H1 (cell line): ENCODE measurements at regions not wholly inside any gene's neighbourhood (a gene's known extent, or its start where the extent isn't known, plus 50 kb on each side); places are given as distances from the start of the nearest gene placed in this dataset.

Experiments
- CTCF ChIA-PET: fragments of 300-600 bp; sonication (Branson Sonifier 250); formaldehyde crosslinking; loops from one replicate; lab custom pipeline; 2021; ENCODE audit not compliant: partially characterized antibody; lab: Charles Lee
- POLR2A ChIA-PET: fragments of 300-600 bp; sonication (Branson Sonifier 250); formaldehyde crosslinking; loops from one replicate; lab custom pipeline; 2021; ENCODE audit warnings: inconsistent platforms; ENCODE audit not compliant: partially characterized antibody; lab: Charles Lee
- DNase-seq, 2 experiments: peaks; one replicate each; pipeline versions ENCODE4 v3.0.0 to v3.0.0-alpha.2; 2010 to 2022; ENCODE audit warnings: low spot score in 2 of 2, low read depth in 1 of 2, mixed read lengths in 1 of 2
- FAIRE-seq: peaks from 2 replicates; lab custom pipeline; 2011; peaks lifted over from hg19 to GRCh38; lab: Jason Lieb, UNC
- H2AFZ ChIP-seq: 2 replicates; pipeline ENCODE4 v1.8.1; 2012; ENCODE audit warnings: low read length, inconsistent platforms
- H2AK5ac ChIP-seq: 2 replicates; pipeline ENCODE4 v1.6.1; 2013; ENCODE audit warnings: low read depth, low read length
- H2BK120ac ChIP-seq: replicated peaks from 2 replicates; pipeline ENCODE3; 2013; ENCODE audit warnings: low read depth, low read length, inconsistent platforms
- H2BK12ac ChIP-seq: 2 replicates; pipeline ENCODE4 v1.6.1; 2013; ENCODE audit warnings: low read depth, low read length
- H2BK15ac ChIP-seq: 2 replicates; pipeline ENCODE4 v1.6.1; 2013; ENCODE audit warnings: low read length
- H2BK20ac ChIP-seq: 2 replicates; pipeline ENCODE4 v1.6.1; 2013; ENCODE audit warnings: low read length
- H2BK5ac ChIP-seq: 2 replicates; pipeline ENCODE4 v1.6.1; 2013; ENCODE audit warnings: low read depth, low read length
- H3K14ac ChIP-seq: 2 replicates; pipeline ENCODE4 v1.6.1; 2013; ENCODE audit warnings: inconsistent platforms; ENCODE audit not compliant: insufficient read length
- H3K18ac ChIP-seq: 2 replicates; pipeline ENCODE4 v1.6.1; 2013; ENCODE audit warnings: low read length; ENCODE audit errors: extremely low read depth
- H3K23ac ChIP-seq: 2 replicates; pipeline ENCODE4 v1.6.1; 2013; ENCODE audit warnings: inconsistent platforms; ENCODE audit not compliant: insufficient read length
- H3K23me2 ChIP-seq: 2 replicates; pipeline ENCODE4 v1.6.1; 2013; ENCODE audit warnings: low read depth, low read length
- H3K27ac ChIP-seq: 2 replicates; pipeline ENCODE4 v1.6.1; 2011; ENCODE audit warnings: low read depth, low read length, inconsistent platforms
- H3K27me3 ChIP-seq, 4 experiments: replicated peaks in 1 of 4; 1 replicate in 1 of 4; 2 replicates in 3 of 4; pipeline versions ENCODE4 v1.6.1 to v1.8.1; 2011 to 2013; ENCODE audit warnings: low read length in 3 of 4, mild to moderate bottlenecking in 3 of 4, inconsistent platforms in 2 of 4, mixed read lengths in 2 of 4, moderate library complexity in 1 of 4; ENCODE audit not compliant: control insufficient read depth in 3 of 4, insufficient read depth in 3 of 4; ENCODE audit errors: extremely low read depth in 1 of 4
- H3K36me3 ChIP-seq, 4 experiments: 2 replicates each; pipeline versions ENCODE4 v1.6.1 to v1.8.1; 2011 to 2013; ENCODE audit warnings: mild to moderate bottlenecking in 4 of 4, low read length in 3 of 4, moderate library complexity in 2 of 4, control low read depth in 1 of 4, inconsistent platforms in 1 of 4; ENCODE audit not compliant: insufficient read depth in 4 of 4, control insufficient read depth in 2 of 4
- H3K4ac ChIP-seq: replicated peaks from 2 replicates; pipeline ENCODE3; 2013; ENCODE audit warnings: low read length, low read depth, mixed read lengths, inconsistent platforms; ENCODE audit not compliant: insufficient read length
- H3K4me1 ChIP-seq, 4 experiments: replicated peaks in 1 of 4; 1 replicate in 1 of 4; 2 replicates in 3 of 4; pipeline versions ENCODE4 v1.6.1 to v1.8.1; 2011 to 2013; ENCODE audit warnings: low read length in 3 of 4, inconsistent platforms in 2 of 4, mixed read lengths in 1 of 4; ENCODE audit not compliant: insufficient read depth in 4 of 4, control insufficient read depth in 3 of 4
- H3K4me2 ChIP-seq, 2 experiments: 2 replicates each; pipeline versions ENCODE4 v1.6.1 to v1.8.1; 2011 to 2013; ENCODE audit warnings: low read depth in 2 of 2, low read length in 2 of 2, control low read depth in 1 of 2, inconsistent platforms in 1 of 2, mild to moderate bottlenecking in 1 of 2; ENCODE audit not compliant: insufficient read depth in 1 of 2
- H3K4me3 ChIP-seq, 4 experiments: fragments of 200-600, 300-600 bp in 1 of 4; sonication (generic), shearing (Covaris generic), sonication (Bioruptor Twin) in 1 of 4; 2 replicates each; pipeline versions ENCODE4 v1.5.1 to v1.8.1; 2011 to 2016; ENCODE audit warnings: low read length in 4 of 4, low read depth in 3 of 4, control low read depth in 2 of 4, inconsistent platforms in 2 of 4, mild to moderate bottlenecking in 2 of 4, mixed read lengths in 1 of 4, moderate library complexity in 1 of 4; ENCODE audit not compliant: insufficient read depth in 2 of 4; ENCODE audit errors: extremely low read depth in 1 of 4
- H3K56ac ChIP-seq: replicated peaks from 2 replicates; pipeline ENCODE3; 2013; ENCODE audit warnings: low read depth, mild to moderate bottlenecking, mixed read lengths, low read length, inconsistent platforms; ENCODE audit not compliant: insufficient read length
- H3K79me1 ChIP-seq: 2 replicates; pipeline ENCODE4 v1.6.1; 2013; ENCODE audit warnings: low read depth, low read length, control low read depth
- H3K79me2 ChIP-seq, 2 experiments: 2 replicates each; pipeline versions ENCODE4 v1.6.1 to v1.8.1; 2012 to 2013; ENCODE audit warnings: low read length in 2 of 2, mild to moderate bottlenecking in 2 of 2, inconsistent platforms in 1 of 2; ENCODE audit not compliant: insufficient read depth in 2 of 2, control insufficient read depth in 1 of 2
- H3K9ac ChIP-seq, 4 experiments: replicated peaks in 1 of 4; 1 replicate in 1 of 4; 2 replicates in 3 of 4; pipeline versions ENCODE4 v1.6.1 to v1.8.1; 2011 to 2013; ENCODE audit warnings: low read depth in 3 of 4, low read length in 3 of 4, control low read depth in 2 of 4, mild to moderate bottlenecking in 2 of 4, moderate library complexity in 2 of 4, inconsistent platforms in 1 of 4; ENCODE audit errors: extremely low read depth in 1 of 4
- H3K9me3 ChIP-seq, 2 experiments: 2 replicates each; pipeline versions ENCODE4 v1.6.1 to v1.8.1; 2012 to 2013; ENCODE audit warnings: mild to moderate bottlenecking in 2 of 2, moderate library complexity in 2 of 2, control low read depth in 1 of 2, inconsistent platforms in 1 of 2, low read depth in 1 of 2, low read length in 1 of 2, mixed read lengths in 1 of 2; ENCODE audit not compliant: insufficient read depth in 2 of 2
- H4K20me1 ChIP-seq, 2 experiments: replicated peaks in 1 of 2; 2 replicates each; pipeline versions ENCODE3 to v1.8.1; 2011 to 2013; ENCODE audit warnings: inconsistent platforms in 2 of 2, low read length in 2 of 2, mild to moderate bottlenecking in 1 of 2; ENCODE audit not compliant: insufficient read depth in 2 of 2, control insufficient read depth in 1 of 2
- H4K5ac ChIP-seq: 2 replicates; pipeline ENCODE4 v1.6.1; 2013; ENCODE audit warnings: low read length, low read depth, mixed read lengths, inconsistent platforms; ENCODE audit not compliant: insufficient read length
- H4K8ac ChIP-seq: 2 replicates; pipeline ENCODE4 v1.8.0; 2013; ENCODE audit warnings: mild to moderate bottlenecking, moderate library complexity, low read length, inconsistent platforms; ENCODE audit not compliant: insufficient read depth; ENCODE audit errors: extremely low read depth
- H4K91ac ChIP-seq: replicated peaks from 2 replicates; pipeline ENCODE3; 2013; ENCODE audit warnings: low read length, mixed read lengths, inconsistent platforms; ENCODE audit not compliant: insufficient read length
- CTCF ChIP-seq, 3 experiments: IDR thresholded peaks; 1 replicate in 2 of 3; 2 replicates in 1 of 3; pipeline versions ENCODE4 v1.5.1 to v1.6.1; 2011; ENCODE audit warnings: low read length in 3 of 3, mild to moderate bottlenecking in 3 of 3, inconsistent platforms in 2 of 3, low read depth in 1 of 3, moderate library complexity in 1 of 3; ENCODE audit not compliant: insufficient read depth in 1 of 3; ENCODE audit errors: control extremely low read depth in 1 of 3
- EP300 ChIP-seq, 2 experiments: IDR thresholded peaks; 1 replicate in 1 of 2; 2 replicates in 1 of 2; pipeline ENCODE4 v1.6.1; 2011 to 2012; ENCODE audit warnings: low read depth in 2 of 2, low read length in 2 of 2, mild to moderate bottlenecking in 2 of 2, borderline replicate concordance in 1 of 2, inconsistent platforms in 1 of 2, moderate library complexity in 1 of 2
- GABPA ChIP-seq: IDR thresholded peaks from 2 replicates; pipeline ENCODE4 v1.6.1; 2011; ENCODE audit warnings: mild to moderate bottlenecking, low read length, moderate library complexity, borderline replicate concordance; ENCODE audit not compliant: insufficient read depth
- KDM4A ChIP-seq: IDR thresholded peaks from one replicate; pipeline ENCODE4 v1.7.1; 2012; ENCODE audit warnings: low read depth, mild to moderate bottlenecking, moderate library complexity, low read length, inconsistent platforms; ENCODE audit not compliant: severe bottlenecking
- NRF1 ChIP-seq: IDR thresholded peaks from 2 replicates; pipeline ENCODE4 v1.6.1; 2011; ENCODE audit warnings: mild to moderate bottlenecking, low read depth, low read length, improper control_type of control experiment
- RXRA ChIP-seq: IDR thresholded peaks from 2 replicates; pipeline ENCODE4 v1.6.1; 2011; ENCODE audit warnings: low read depth, mild to moderate bottlenecking, low read length, moderate library complexity; ENCODE audit not compliant: insufficient read depth
- SIRT6 ChIP-seq: IDR thresholded peaks from one replicate; pipeline ENCODE4 v1.7.1; 2012; ENCODE audit warnings: low read length, inconsistent platforms
- SP1 ChIP-seq: IDR thresholded peaks from 2 replicates; pipeline ENCODE4 v1.6.1; 2011; ENCODE audit warnings: low read depth, low read length
- SP2 ChIP-seq: IDR thresholded peaks from 2 replicates; pipeline ENCODE4 v1.6.1; 2012; ENCODE audit warnings: mild to moderate bottlenecking, low read length, inconsistent platforms
- SP4 ChIP-seq: IDR thresholded peaks from 2 replicates; pipeline ENCODE4 v1.6.1; 2012; ENCODE audit warnings: low read length, inconsistent platforms
- SRF ChIP-seq: IDR thresholded peaks from 2 replicates; pipeline ENCODE4 v1.6.1; 2011; ENCODE audit warnings: mild to moderate bottlenecking, low read depth, low read length, moderate library complexity
- TEAD4 ChIP-seq: IDR thresholded peaks from 2 replicates; pipeline ENCODE4 v1.6.1; 2012; ENCODE audit warnings: low read depth, low read length, inconsistent platforms, mixed read lengths
- YY1 ChIP-seq: IDR thresholded peaks from 2 replicates; pipeline ENCODE4 v1.6.1; 2011; ENCODE audit warnings: low read depth, mild to moderate bottlenecking, low read length
- WGBS, 2 experiments: shearing (Covaris generic) in 1 of 2; methylation state at CpG; one replicate each; pipeline versions ENCODE4 v1.1.6 to v1.1.7; 2013 to 2015; ENCODE audit warnings: low lambda C conversion rate in 2 of 2, mixed read lengths in 2 of 2, inconsistent platforms in 1 of 2, low coverage in 1 of 2, missing lambda C conversion rate in 1 of 2; ENCODE audit not compliant: insufficient replicate concordance in 2 of 2, insufficient coverage in 1 of 2, insufficient read length in 1 of 2; ENCODE audit errors: extremely low coverage in 1 of 2, missing lambda C conversion rate in 1 of 2; 5-methylcytosine and 5-hydroxymethylcytosine counted together

GRCh38 chr11:41579546-41579945 lies 120.1 kb upstream of the LRRC4C start:
- no peaks in the 10 kb centered on the region for H3K9me3 ChIP-seq
- H2BK20ac ChIP-seq: no peak overlapping the region
- no peak overlapping the region for H3K14ac ChIP-seq
- H2BK12ac ChIP-seq: no peak overlapping the region
- no peak overlapping the region for H3K23ac ChIP-seq
- H2BK15ac ChIP-seq: no peak overlapping the region
- H2BK120ac ChIP-seq: no peak overlapping the region
- POLR2A ChIA-PET: no interaction called here
- H2BK5ac ChIP-seq: no peak overlapping the region
- H3K18ac ChIP-seq: no peak overlapping the region
- no peak overlapping the region for H2AK5ac ChIP-seq
- peaks cover 0 to 2% (median 0%) of the 10 kb centered on the region in 4 experiments; a peak in 1 of 7 replicates for H3K4me1 ChIP-seq
- H3K79me2 ChIP-seq: no peaks in the 10 kb centered on the region
- FAIRE-seq: no peak
- H4K91ac ChIP-seq: no peak overlapping the region
- no peaks in the 10 kb centered on the region for H4K20me1 ChIP-seq
- H3K9ac ChIP-seq: no peak overlapping the region
- H3K56ac ChIP-seq: no peak overlapping the region
- H3K23me2 ChIP-seq: no peaks in the 10 kb centered on the region
- no peaks in the 10 kb centered on the region for H3K27me3 ChIP-seq
- H2AFZ ChIP-seq: no peak overlapping the region
- DNase-seq: no peak
- TF ChIP-seq RXRA: no peak
- no peak for TF ChIP-seq CTCF (IDR thresholded peaks at IDR 0.05; ENCODE audit: control extremely low read depth in 1 of 3, insufficient read depth in 1 of 3, low read depth in 1 of 3, low read length in 3 of 3)
- no peak for TF ChIP-seq SP1
- no peak for TF ChIP-seq SRF
- no peak for TF ChIP-seq TEAD4
- no peak for TF ChIP-seq YY1
- TF ChIP-seq EP300 (IDR thresholded peaks at IDR 0.05; ENCODE audit: borderline replicate concordance in 1 of 2, low read depth in 2 of 2, low read length in 2 of 2): no peak
- TF ChIP-seq GABPA: no peak
- no peak for TF ChIP-seq SP4
- TF ChIP-seq KDM4A: no peak
- TF ChIP-seq SP2: no peak
- no peak for TF ChIP-seq NRF1
- TF ChIP-seq SIRT6: no peak
- TF ChIP-seq, all 59 proteins: peak for 0
- H4K5ac ChIP-seq: no peak overlapping the region
- H3K36me3 ChIP-seq: no peaks in the 10 kb centered on the region
- no peak overlapping the region for H3K4me2 ChIP-seq
- no peak overlapping the region for H3K4ac ChIP-seq
- H3K4me3 ChIP-seq: no peak overlapping the region
- no peak overlapping the region for H3K27ac ChIP-seq
- no peak overlapping the region for H4K8ac ChIP-seq
- CTCF ChIA-PET: no interaction called here
- no peaks in the 10 kb centered on the region for H3K79me1 ChIP-seq
- 91% methylated on average over 3 of the region's 3 CpGs; no CpG with 5 or more reads in 1 of the 2 experiments for WGBS, 2 experiments
